CD4-positive, alpha-beta T cell (primary cell): ENCODE measurements at regions not wholly inside any gene's neighbourhood (a gene's known extent, or its start where the extent isn't known, plus 50 kb on each side); places are given as distances from the start of the nearest gene placed in this dataset.
"Not testable (repeated sequence)": the region's sequence is repeated elsewhere in the genome, so short reads cannot be mapped to it uniquely, and the experiment has no call there.

Source experiments
- ATAC-seq: fragments of 200-7000 bp; cut with Tn5 transposase; one replicate; pipeline ENCODE4 v1.10.0; 2022; ENCODE audit warnings: mild to moderate bottlenecking; ENCODE audit not compliant: poor library complexity
- CTCF ChIA-PET: fragments of 350-600 bp; sonication (Branson Sonifier 250); formaldehyde crosslinking; loops from one replicate; lab custom pipeline; 2021; ENCODE audit warnings: antibody characterized with exemption, inconsistent platforms; lab: Charles Lee
- POLR2A ChIA-PET: fragments of 350-600 bp; sonication (Branson Sonifier 250); formaldehyde crosslinking; loops from one replicate; lab custom pipeline; 2021; ENCODE audit warnings: antibody characterized with exemption, inconsistent platforms; lab: Charles Lee
- DNase-seq, 14 experiments: peaks; one replicate each; pipeline ENCODE4 v3.0.0-alpha.2; 2013 to 2020; ENCODE audit warnings: mixed read lengths in 2 of 14
- H3K27ac ChIP-seq, 2 donors: one replicate each; pipeline versions ENCODE4 v1.5.1 to v1.7.0; 2013; ENCODE audit warnings: low read length in 2 of 2, low read depth in 1 of 2, mild to moderate bottlenecking in 1 of 2
- H3K27me3 ChIP-seq, 2 experiments: 1 replicate in 1 of 2; 2 replicates in 1 of 2; pipeline versions ENCODE4 v1.6.1 to v1.7.0; 2013; ENCODE audit warnings: low read length in 2 of 2, control low read depth in 1 of 2, mild to moderate bottlenecking in 1 of 2, moderate library complexity in 1 of 2; ENCODE audit not compliant: insufficient read depth in 2 of 2, control insufficient read depth in 1 of 2
- H3K36me3 ChIP-seq: one replicate; pipeline ENCODE4 v1.6.1; 2013; ENCODE audit warnings: low read length, control low read depth; ENCODE audit not compliant: insufficient read depth
- H3K4me1 ChIP-seq: one replicate; pipeline ENCODE4 v1.6.1; 2013; ENCODE audit warnings: low read length, control low read depth; ENCODE audit not compliant: insufficient read depth
- H3K4me3 ChIP-seq: one replicate; pipeline ENCODE4 v1.5.1; 2013; ENCODE audit warnings: mild to moderate bottlenecking, low read length, moderate library complexity
- H3K9me3 ChIP-seq, 2 experiments: 1 replicate in 1 of 2; 2 replicates in 1 of 2; pipeline versions ENCODE4 v1.6.1 to v1.7.0; 2013; ENCODE audit warnings: low read length in 2 of 2, mild to moderate bottlenecking in 2 of 2, control low read depth in 1 of 2, moderate library complexity in 1 of 2; ENCODE audit not compliant: control insufficient read depth in 1 of 2, insufficient read depth in 1 of 2
- H3K27ac Mint-ChIP-seq: one replicate; pipeline ENCODE4 v1.8.0; 2020; ENCODE audit warnings: mixed read lengths
- H3K27me3 Mint-ChIP-seq: one replicate; pipeline ENCODE4 v1.8.0; 2021; ENCODE audit warnings: mixed read lengths
- H3K36me3 Mint-ChIP-seq: one replicate; pipeline ENCODE4 v1.8.0; 2021; ENCODE audit warnings: low read depth, mixed read lengths
- H3K4me1 Mint-ChIP-seq: one replicate; pipeline ENCODE4 v1.8.0; 2021; ENCODE audit warnings: low read depth, mixed read lengths
- H3K4me3 Mint-ChIP-seq: one replicate; pipeline ENCODE4 v1.8.0; 2020; ENCODE audit warnings: mild to moderate bottlenecking, mixed read lengths
- H3K9me3 Mint-ChIP-seq: one replicate; pipeline ENCODE4 v1.8.0; 2020; ENCODE audit warnings: mixed read lengths
- intact Hi-C, 2 experiments: fragments of 100-400 bp; cut with DNase I in 1 of 2; cut with micrococcal nuclease in 1 of 2; formaldehyde crosslinking; loops; one replicate each; pipeline versions ENCODE4 v1.15.1 to v1.9.0; 2023 to 2025; cut with DNase I, micrococcal nuclease
- TF ChIP-seq, protein P1 (sequence below): fragments of 200-600 bp; IDR thresholded peaks from one replicate; pipeline ENCODE4 v1.8.0; 2022; ENCODE audit warnings: antibody characterized with exemption, mild to moderate bottlenecking

DNA sequence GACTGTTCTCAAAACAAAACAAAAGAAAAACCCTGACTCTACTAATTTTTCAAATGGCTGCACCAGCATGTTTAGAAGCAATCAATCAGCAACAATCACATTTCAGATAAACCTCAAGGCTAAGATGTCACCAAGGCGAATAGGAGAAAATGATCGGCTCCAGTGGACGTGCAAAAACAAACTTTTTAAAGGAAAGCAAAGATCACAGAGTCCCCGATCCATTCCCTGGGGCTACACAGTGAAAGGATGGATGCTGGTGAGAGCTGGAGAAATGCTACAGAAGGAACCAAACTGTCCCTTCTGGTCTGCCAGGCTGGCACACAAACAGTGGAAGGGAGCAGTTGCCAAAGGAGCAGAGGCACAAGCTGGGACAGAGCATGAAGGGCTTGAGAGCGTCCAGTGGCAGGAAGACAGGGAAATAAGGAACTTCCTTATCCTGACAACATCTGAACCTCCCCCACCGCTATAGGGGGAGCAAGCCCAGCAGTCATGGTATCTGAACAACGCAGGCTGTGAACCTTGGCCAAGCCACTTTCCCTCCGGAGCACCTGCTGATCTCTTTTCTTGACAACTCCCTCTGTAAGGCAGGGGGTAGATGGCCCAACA lies 73.7 kb upstream of the HIVEP1 start:
- no peaks in the 10 kb centered on the region for H3K27me3 Mint-ChIP-seq
- no peak overlapping the region for H3K27ac ChIP-seq
- no peaks in the 10 kb centered on the region for H3K27me3 ChIP-seq
- DNase-seq (no peak), ATAC-seq (no peak)
- POLR2A ChIA-PET: no interaction called here
- no peak overlapping the region for H3K27ac Mint-ChIP-seq
- no peaks in the 10 kb centered on the region for H3K36me3 ChIP-seq
- TF ChIP-seq, protein P1, sequence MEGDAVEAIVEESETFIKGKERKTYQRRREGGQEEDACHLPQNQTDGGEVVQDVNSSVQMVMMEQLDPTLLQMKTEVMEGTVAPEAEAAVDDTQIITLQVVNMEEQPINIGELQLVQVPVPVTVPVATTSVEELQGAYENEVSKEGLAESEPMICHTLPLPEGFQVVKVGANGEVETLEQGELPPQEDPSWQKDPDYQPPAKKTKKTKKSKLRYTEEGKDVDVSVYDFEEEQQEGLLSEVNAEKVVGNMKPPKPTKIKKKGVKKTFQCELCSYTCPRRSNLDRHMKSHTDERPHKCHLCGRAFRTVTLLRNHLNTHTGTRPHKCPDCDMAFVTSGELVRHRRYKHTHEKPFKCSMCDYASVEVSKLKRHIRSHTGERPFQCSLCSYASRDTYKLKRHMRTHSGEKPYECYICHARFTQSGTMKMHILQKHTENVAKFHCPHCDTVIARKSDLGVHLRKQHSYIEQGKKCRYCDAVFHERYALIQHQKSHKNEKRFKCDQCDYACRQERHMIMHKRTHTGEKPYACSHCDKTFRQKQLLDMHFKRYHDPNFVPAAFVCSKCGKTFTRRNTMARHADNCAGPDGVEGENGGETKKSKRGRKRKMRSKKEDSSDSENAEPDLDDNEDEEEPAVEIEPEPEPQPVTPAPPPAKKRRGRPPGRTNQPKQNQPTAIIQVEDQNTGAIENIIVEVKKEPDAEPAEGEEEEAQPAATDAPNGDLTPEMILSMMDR: no peak
- no peaks in the 10 kb centered on the region for H3K9me3 Mint-ChIP-seq
- no peaks in the 10 kb centered on the region for H3K9me3 ChIP-seq
- CTCF ChIA-PET: interaction anchor here (0.7 kb wide), 1 partner anchor 45 kb away, joined by 4 read pairs; no protein-coding TSS in a partner anchor
- intact Hi-C loops: no loop called here
- H3K4me3 ChIP-seq: no peak overlapping the region
- H3K4me1 ChIP-seq: no peaks in the 10 kb centered on the region
- no peaks in the 10 kb centered on the region for H3K4me1 Mint-ChIP-seq
- no peak overlapping the region for H3K4me3 Mint-ChIP-seq
- no peaks in the 10 kb centered on the region for H3K36me3 Mint-ChIP-seq

DNA sequence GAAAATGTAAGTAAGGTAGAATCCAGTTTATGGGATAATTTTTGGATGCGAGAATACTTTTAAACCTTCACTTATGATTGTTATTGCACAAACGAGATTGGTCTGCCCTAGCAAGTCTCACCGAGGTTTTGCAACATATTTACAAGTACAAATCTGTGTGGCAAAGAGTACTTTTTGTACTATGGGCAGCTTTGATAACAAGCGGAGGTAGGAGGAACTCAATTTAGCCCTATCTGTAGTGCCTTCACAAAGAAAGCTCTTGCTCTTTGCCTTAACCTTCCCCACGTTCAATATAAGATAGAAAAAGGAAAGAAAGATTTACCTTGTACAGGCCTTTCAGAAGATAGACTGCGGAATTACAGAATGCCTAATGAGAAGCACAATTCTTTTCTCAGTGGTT lies 77.5 kb upstream of the HIVEP1 start:
- ChIA-PET CTCF (no interaction called here), POLR2A (no interaction called here)
- Mint-ChIP-seq H3K36me3 (no peaks in the 10 kb centered on the region), H3K27me3 (no peaks in the 10 kb centered on the region), H3K4me3 (no peak overlapping the region), H3K27ac (no peak overlapping the region), H3K9me3 (no peaks in the 10 kb centered on the region), H3K4me1 (no peaks in the 10 kb centered on the region)
- Histone ChIP-seq H3K27me3 (no peaks in the 10 kb centered on the region), H3K4me1 (no peaks in the 10 kb centered on the region), H3K27ac (no peak overlapping the region), H3K36me3 (no peaks in the 10 kb centered on the region), H3K4me3 (no peak overlapping the region), H3K9me3 (peaks cover 0 to 8% of the 10 kb centered on the region in 2 experiments)
- DNase-seq (no peak), ATAC-seq (no peak)
- intact Hi-C loops: no loop called here
- TF ChIP-seq, protein P1: no peak

DNA sequence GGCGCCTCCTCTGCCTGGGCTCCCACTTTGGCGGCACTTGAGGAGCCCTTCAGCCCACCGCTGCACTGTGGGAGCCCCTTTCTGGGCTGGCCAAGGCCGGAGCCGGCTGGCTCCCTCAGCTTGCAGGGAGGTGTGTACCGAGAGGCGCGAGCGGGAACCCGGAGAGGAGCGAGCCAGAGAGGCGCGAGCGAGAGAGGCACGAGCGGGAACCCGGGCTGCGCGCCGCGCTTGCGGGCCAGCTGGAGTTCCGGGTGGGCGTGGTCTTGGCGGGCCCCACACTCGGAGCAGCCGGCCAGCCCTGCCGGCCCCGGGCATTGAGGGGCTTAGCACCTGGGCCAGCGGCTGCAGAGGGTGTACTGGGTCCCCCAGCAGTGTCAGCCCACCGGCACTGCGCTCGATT lies 79.2 kb upstream of the HIVEP1 start:
- H3K9me3 Mint-ChIP-seq, H3K4me3 Mint-ChIP-seq, H3K4me1 ChIP-seq, H3K9me3 ChIP-seq, H3K4me1 Mint-ChIP-seq, H3K36me3 Mint-ChIP-seq, H3K4me3 ChIP-seq, H3K36me3 ChIP-seq, H3K27ac Mint-ChIP-seq, CTCF ChIA-PET, H3K27ac ChIP-seq, POLR2A ChIA-PET, H3K27me3 Mint-ChIP-seq, ATAC-seq, H3K27me3 ChIP-seq, intact Hi-C loops, DNase-seq: not testable (repeated sequence)
